NAMALWA (cell line): ENCODE measurements at regions not wholly inside any gene's neighbourhood (a gene's known extent, or its start where the extent isn't known, plus 50 kb on each side); places are given as distances from the start of the nearest gene placed in this dataset.
A peak's percentile ranks its signal among the peaks of the same experiment; 100 is the strongest.
"Not testable (repeated sequence)": the region's sequence is repeated elsewhere in the genome, so short reads cannot be mapped to it uniquely, and the experiment has no call there.

ENCODE experiments used
- DNase-seq: peaks from one replicate; pipeline ENCODE4 v3.0.0-alpha.2; 2015; ENCODE audit warnings: low spot score

DNA sequence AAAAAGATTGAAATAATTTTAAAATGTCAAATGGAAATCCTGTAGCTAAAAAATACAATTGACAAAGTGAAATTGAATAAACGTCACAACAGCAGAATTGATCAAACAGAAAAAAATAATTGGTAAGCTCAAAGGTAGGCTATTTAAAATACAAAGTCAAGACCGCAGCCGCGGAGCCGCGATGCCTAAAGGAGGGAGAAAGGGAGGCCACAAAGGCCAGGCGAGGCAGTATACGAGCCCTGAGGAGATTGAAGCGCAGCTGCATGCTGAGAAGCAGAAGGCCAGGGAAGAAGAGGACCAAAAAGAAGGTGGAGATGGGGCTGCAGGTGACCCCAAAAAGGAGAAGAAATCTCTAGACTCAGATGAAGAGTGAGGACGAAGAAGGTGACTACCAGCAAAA is 1068.5 kb upstream of the COX7C start:
- no peak for DNase-seq

DNA sequence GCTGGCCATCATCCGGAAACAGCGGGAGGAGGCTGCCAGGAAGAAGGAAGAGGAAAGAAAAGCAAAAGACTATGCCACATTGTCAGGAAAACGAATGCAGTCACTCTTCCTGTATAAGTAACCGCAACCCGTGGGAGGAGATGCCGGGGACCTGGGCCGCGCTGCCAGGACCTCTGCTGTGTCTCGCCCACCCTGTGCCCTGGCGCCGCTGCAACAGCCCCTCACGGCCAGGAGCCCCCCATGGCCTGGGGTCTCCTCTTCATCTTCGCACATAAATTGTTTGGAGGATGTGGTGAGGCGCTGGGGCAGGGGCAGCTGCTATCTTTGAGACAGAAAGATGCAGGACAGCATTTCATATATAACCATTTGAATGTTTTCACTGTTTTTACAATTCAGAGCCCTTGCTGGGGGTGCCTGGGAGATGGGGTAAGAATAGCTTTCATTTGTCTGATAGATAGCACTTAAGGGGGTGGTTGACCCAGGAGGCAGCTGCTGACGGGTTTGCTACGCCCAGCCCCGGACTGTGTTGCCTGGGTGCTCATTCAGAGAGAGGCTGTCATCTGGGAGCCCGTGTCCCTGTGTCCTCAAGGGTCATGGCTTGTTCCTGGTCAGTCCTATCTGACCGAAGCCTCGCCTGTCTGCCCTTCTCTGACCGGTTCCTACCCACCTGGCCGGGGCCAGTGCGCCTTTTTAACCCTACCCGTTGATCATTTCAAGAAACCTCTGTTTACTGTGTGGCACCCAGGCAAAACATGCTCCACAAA is 1067.7 kb upstream of the COX7C start:
- DNase-seq = no peak

DNA sequence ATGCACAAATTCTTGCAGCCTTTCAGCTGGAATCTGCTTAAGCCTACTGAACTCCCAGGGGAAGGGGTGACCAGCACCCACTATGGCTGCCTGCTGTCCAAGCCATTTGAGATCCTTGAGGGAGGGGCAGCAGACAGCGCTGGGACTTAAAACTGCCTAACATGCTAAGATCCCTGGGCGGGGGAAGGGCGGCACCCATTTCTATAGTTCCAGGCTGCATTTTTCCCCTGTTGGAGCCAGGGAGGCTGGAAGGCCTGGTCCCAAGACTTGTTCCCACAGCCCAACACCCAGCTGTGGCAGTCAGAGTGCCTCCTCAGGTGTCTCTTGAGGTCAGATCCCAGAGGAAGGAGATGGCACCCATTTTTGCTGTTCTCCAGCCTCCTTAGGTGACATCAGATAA is 1061.3 kb upstream of the COX7C start:
- DNase-seq = no peak

DNA sequence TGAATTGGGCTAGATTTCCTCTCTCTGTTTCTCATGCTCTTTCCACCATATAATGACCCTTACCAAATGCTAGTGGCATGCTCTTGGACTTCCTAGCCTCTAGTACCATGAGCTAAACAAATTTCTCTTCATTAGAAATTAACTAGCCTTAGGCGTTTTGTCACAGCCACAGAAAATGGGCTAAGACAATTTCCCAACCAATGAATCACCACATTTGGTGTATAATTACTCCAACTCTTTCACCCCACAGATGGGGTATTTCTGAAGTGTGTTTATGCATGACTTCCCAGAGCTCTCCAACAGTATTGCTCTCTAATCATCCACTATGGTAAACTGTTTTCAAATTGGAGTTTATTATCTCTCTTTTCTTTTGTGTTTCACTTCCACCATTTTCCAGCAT is 1041.1 kb upstream of the COX7C start:
- no peak for DNase-seq

DNA sequence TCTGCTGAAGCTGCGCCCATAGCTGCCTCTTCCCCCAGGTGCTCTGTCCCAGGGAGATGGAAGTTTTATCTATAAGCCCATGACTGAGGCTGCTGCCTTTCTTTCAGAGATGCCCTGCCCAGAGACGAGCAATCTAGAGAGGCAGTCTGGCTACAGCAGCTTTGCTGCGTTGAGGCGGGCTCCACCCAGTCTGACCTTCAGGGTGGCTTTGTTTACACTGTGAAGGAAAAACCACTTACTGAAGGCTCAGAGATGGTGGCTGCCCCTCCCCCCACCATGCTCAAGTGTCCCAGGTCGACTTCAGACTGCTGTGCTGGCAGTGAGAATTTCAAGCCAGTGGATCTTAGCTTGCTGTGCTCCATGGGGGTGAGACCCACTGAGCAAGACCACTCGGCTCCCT is 1029.9 kb upstream of the COX7C start:
- DNase-seq = not testable (repeated sequence)

DNA sequence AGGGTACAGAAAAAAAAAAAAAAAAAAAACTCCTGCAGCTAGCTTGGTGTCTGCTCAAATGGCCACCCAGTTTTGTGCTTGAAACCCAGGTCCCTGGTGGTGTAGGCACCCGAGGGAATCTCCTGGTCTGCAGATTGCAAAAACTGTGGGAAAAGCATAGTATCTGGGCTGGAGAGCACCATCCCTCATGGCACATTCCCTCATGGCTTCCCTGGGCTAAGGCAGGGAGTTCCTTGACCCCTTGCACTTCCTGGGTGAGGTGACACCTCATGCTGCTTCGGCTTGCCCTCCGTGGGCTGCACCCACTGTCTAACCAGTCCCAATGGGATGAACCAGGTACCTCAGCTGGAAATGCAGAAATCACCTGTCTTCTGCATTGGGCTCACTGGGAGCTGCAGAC is 1029.5 kb upstream of the COX7C start:
- not testable (repeated sequence) for DNase-seq

DNA sequence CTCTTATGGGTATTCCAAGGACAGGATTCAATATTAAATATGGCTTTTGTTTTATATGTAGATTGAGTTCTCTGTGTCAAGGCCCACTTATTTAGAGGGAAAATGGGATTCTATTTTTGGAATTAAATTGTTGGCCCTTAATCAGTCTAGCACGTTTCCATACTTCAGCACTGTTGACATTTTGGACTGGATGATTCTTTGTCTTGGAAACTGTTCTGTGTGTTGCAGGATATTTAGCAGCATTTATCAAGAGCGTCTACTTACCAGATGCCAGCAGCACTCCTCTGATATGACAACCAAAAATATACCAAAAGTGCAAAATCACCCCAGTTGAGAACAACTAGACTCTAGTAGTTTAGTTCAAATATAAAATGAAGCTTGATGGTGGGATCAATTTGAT is 1027.0 kb upstream of the COX7C start:
- no peak for DNase-seq

DNA sequence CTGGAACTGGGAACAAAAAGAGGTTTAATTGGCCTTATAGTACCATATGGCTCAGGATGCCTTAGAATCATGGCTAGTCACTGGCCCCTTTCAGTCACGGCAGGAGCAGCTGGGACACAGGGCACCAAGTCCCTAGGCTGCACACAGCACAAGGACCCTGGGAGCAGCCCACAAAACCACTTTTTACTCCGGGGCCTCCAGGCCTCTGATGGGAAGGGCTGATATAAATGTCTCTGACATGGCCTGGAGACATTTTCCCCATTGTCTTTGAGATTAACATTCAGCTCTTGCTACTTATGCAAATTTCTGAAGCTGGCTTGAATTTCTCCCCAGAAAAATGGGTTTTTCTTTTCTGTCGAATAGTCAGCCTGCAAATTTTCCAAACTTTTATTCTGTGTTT is 1026.4 kb upstream of the COX7C start:
- DNase-seq = no peak

DNA sequence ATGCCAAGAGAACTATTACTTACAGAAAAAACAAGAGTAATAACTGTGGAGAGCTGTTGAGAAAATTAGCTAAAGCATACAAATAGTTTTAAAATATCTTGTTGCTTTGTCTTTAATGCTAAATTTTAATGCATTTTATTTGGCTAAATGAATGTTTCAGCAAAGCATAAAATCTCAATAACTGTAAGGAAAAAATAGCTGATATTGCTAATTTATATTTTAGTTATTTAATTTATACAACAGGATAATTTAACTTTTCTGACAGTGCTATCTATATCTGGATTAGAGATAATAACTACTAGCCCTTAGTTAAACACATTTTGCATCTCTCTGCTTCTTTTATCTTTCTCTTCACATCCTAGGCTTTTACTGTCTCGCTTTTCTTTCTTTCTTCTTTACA is 1014.9 kb upstream of the COX7C start:
- DNase-seq = no peak

DNA sequence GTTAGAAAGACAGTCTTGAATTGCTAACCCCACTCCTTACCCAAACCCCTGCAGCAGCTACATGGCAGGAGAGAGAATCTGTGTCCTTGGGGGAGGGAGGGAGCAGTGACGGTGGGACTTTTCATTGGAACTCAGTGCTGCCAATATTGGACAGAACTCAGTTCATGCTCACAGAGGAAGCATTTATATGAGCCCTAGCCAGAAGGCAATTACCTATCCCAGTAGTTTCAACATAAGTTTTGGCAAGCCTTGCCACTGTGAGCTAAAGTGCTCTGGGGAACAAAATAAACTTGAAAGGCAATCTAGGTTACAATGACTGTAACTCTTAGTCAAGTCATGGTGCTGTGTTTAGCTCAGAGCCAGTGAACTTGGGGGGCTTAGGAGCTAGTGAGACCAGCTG is 1013.4 kb upstream of the COX7C start:
- DNase-seq = no peak

DNA sequence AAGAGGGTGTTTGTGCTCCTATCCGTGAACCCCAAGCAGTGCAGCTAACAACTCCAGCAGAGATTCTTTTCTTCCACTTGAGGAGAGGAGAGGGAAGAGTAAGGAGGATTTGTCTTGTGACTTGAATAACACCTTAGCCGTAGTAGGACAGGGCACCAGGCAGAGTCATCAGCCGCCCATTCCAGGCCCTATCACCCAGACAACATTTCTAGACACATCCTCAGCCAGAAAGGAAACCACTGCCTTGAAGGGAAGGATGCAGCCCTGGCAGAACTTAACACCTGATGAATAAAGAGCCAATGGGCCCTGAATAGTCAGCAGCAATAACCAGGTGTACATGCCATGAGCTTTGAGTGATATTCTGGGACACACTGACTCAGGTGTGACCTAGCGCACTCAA is 1013.0 kb upstream of the COX7C start:
- DNase-seq = no peak

DNA sequence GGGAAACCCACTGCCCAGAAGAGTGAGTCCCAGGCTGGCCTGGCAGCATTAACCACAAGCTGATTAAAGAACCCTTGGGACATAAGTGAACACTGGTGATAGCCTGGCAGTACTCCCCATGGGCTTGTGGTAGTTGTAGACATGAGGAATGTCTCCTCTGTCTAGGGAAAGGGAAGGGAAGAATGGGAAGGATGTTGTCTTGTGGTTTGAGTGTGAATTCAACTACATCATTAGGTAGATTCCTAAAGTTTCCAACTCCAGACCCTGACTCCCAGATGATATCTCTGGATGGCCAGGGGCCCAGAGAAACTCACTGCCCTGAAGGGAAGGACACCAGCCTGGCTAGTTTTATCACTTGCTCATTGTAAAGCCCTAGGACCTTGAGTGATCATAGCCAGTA is 1012.4 kb upstream of the COX7C start:
- no peak for DNase-seq

DNA sequence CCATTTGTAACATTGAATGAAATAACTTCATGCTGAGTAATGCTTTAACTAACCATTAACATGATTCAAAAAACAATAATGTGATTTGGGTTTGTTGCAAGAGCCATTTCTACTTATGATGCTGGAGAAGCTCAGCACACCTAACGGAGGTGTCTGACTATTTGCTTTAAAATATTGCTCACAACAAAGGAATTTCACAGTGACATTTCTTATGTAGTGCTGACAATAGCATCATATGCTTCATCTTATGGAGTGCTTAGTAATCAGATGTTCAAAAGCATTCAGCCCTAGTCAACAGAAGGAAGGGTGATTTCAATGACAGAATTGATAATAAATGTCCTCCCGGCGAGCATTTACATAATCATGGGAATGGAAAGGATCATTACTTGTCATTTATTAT is 1003.3 kb upstream of the COX7C start:
- no peak for DNase-seq

DNA sequence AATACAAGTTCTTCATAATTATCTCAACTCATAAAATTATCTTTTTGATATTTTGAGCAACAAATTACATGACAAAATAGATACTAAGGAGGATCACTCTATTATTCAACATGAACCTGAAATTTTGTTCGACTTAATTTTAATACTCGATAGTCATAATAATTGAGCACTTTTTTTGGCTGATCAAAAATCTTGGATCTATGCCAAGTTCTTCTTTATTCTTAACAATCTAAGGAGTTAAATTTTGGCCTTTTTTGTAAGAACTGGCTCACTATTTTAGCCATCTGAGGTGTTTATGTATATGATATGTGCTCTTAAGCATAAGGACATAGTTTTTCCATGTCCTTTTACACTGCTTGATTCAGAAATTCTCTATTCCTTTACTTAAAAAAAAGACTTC is 996.1 kb upstream of the COX7C start:
- no peak for DNase-seq

DNA sequence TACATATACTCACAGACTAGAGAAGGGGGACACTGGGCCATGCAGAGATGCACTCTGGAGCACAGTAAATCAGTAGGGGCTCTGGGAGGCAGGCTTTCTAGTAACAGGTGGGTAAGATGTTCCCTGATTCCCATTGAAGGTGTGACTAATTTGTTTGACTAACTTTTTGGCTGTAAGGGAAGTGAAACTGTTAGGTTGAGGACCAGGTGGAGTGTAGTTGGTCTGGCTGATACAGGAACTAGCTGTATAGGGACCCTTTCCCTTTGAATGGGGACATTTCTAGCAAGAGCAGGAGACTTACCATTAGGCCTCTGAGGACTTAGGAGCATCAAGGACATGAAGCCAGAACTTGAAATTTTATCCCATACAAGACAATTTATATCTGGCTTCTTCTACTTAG is 989.6 kb upstream of the COX7C start:
- DNase-seq = peak; percentile 17

DNA sequence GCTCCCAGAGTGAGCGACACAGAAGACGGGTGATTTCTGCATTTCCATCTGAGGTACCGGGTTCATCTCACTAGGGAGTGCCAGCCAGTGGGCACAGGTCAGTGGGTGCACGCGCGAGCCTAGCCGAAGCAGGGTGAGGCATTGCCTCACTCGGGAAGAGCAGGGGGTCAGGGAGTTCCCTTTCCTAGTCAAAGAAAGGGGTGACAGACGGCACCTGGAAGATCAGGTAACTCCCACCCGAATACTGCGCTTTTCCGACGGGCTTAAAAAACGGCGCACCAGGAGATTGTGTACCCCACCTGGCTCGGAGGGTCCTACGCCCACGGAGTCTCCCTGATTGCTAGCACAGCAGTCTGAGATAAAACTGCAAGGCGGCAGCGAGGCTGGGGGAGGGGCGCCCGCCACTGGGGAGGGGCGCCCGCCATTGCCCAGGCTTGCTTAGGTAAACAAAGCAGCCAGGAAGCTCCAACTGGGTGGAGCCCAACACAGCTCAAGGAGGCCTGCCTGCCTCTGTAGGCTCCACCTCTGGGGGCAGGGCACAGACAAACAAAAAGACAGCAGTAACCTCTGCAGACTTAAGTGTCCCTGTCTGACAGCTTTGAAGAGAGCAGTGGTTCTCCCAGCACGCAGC is 979.1 kb upstream of the COX7C start:
- DNase-seq = not testable (repeated sequence)

DNA sequence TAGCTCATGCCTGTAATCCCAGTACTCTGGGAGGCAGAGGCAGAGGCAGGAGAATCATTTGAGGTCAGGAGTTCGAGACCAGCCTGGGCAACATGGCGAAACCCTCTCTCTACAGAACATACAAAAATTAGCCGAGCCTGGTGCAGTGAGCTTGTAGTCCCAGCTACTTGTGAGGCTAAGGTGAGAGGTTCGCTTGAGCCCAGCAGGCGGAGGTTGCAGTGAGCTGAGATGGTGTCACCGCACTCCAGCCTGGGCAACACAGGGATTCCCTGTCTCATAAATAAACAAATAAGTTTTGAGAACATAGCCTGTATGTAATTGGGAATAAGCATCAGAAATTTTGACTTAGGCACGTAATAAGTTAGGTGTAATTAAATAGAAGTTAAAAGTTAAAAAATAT is 971.7 kb upstream of the COX7C start:
- no peak for DNase-seq

DNA sequence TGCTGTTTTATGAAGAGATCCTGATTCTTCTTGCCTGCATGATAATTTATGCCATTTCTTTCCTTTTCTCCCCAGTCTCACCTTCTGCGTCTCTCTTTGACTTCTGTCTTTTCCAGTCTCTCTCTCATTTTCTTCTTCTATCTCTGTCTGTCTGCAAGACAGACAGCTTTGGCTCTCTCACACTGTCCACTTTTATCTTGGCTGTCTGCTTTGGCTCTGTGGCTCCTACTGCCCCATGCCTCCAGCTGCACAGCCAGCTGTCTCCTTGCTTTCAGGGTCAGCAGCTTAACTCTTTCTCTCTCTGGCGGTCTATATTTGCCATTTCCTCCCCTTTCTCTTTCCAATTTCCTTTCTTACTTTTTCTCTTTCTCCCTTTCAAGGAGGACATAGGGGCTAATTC is 971.1 kb upstream of the COX7C start:
- DNase-seq = no peak

DNA sequence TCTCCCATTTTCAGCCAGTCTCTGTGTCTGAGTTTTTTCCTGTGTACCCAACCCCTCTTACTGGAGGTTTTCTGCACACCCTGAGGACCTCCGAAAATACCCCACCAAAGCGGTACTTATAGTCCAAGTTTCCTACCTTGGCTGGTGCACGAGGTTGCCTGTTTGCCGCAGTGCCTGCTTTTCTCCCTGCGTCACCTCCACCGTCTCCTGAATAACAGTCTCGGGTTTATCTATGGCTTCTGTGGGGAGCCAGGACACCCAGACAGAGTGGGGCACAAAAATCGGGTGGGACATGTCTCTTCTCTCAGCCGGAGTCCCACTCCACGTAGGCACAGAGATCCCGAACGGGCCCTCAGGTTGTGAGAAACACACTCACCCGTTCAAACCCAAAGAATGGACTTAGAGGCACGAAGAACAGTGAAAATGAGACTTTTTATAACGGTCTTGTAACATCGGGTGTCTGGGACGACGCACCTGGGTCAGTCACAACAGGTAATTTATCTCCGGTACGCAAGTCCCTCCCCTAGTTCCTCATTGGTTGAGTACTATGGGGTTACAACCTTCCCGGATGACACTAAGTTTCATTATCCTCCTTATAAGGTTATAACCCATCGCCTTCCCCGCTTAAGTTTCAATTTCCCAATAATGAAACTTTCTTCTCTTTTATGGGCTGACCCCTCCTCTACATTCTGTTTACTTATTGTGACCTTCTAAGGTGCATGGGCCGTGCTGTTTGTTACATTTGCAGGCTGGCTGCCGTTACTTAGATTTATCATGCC is 970.2 kb upstream of the COX7C start:
- DNase-seq = no peak

DNA sequence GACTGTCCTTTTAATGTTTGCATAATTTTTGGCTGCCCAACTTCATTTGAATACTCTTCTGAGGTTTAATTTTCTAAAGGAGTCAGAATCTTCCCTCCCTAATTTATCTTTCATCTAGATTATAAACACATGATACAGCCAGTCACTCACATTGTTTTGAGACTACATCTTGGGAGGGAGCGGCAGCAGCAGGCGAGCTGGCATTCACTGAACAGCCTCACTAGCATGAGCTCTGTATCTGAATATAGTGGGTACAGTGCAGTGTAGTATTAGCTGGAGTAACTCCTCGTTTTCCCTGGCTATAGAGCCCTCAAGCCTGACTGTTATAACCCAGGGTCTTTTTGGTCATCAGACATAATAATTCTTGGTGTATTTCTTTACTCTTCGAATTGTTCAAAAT is 969.2 kb upstream of the COX7C start:
- DNase-seq = no peak

DNA sequence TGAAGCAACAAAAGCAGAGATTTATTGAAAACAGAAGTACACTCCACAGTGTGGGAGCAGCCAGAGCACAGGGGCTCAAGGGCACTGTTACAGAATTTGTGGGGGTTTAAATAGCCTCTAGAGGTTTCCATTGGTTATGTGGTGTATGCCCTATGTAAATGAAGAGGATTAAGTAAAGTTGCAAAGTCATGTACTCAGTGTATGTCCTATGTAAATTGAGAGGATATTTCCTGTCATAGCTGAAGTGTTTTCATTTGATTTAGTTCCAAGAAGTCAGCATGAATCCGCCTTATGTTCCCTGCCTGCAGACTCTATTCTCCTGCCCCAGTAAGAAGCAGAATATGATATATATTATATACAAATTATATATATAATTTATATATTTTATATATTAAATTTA is 966.0 kb upstream of the COX7C start:
- DNase-seq = no peak

DNA sequence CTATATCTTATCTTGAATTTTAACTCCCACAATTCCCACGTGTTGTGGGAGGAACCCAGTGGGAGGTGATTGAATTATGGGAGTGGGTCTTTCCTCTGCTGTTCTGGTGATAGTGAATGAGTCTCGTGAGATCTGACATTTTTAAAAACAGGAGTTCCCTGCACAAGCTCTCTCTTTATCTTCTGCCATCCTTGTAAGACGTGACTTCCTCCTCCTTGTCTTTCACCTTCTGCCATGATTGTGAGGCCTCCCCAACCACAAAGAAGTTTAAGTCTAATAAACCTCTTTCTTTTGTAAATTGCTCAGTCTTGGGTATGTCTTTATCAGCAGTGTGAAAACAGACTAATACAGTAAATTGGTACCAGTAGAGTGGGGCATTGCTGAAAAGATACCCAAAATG is 963.6 kb upstream of the COX7C start:
- DNase-seq = not testable (repeated sequence)

DNA sequence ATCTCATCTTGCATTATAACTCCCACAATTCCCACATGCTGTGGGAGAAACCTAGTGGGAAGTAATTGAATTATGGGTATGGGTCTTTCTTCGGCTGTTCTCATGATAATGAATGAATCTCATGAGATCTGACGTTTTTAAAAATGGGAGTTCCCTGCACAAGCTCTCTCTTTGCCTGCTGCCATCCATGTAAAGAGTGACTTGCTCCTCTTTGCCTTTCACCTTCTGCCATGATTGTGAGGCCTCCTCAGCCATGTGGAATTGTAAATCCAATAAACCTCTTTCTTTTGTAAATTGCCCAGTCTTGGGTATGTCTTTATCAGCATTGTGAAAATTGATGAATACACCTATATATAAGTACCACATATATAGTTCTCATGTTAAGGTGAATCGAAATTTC is 961.7 kb upstream of the COX7C start:
- no peak for DNase-seq
